Keratinocyte (primary cell): ENCODE measurements at regions not wholly inside any gene's neighbourhood (a gene's known extent, or its start where the extent isn't known, plus 50 kb on each side); places are given as distances from the start of the nearest gene placed in this dataset.

ENCODE experiments used
- EZH2 ChIP-seq: IDR thresholded peaks from one replicate; pipeline ENCODE4 v1.6.1; 2012; ENCODE audit warnings: inconsistent platforms, mild to moderate bottlenecking, low read length, moderate library complexity
- TF ChIP-seq, protein P1 (sequence below), 3 experiments: IDR thresholded peaks in 1 of 3; conservative IDR thresholded peaks in 1 of 3; optimal IDR thresholded peaks in 1 of 3; 2 replicates in 2 of 3; 3 replicates in 1 of 3; pipeline versions ENCODE3 to v1.5.1; 2011; ENCODE audit warnings: low read length in 3 of 3, mild to moderate bottlenecking in 3 of 3, moderate library complexity in 2 of 3, control low read depth in 1 of 3, inconsistent platforms in 1 of 3; ENCODE audit not compliant: insufficient read depth in 2 of 3; ENCODE audit errors: extremely low read depth in 1 of 3

DNA sequence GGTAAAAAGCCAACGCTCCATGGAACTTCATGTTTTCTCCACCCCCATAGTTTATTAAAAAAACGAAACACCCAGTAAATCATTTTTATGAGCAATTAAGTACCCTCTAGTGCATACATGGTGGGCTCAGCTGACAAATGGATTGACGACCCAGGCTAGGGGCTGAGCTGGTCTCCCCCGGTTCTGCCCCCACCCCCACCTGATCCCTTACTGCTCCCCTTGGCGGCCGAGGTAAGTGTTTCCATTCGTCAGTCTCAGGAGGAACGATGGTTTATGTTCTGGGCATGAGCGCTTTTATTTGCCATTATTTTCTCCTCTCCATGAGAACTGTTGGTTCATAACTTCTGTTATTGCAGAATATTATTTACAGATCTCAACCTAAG lies 233.9 kb upstream of the C1orf174 start:
- TF ChIP-seq, protein P1, sequence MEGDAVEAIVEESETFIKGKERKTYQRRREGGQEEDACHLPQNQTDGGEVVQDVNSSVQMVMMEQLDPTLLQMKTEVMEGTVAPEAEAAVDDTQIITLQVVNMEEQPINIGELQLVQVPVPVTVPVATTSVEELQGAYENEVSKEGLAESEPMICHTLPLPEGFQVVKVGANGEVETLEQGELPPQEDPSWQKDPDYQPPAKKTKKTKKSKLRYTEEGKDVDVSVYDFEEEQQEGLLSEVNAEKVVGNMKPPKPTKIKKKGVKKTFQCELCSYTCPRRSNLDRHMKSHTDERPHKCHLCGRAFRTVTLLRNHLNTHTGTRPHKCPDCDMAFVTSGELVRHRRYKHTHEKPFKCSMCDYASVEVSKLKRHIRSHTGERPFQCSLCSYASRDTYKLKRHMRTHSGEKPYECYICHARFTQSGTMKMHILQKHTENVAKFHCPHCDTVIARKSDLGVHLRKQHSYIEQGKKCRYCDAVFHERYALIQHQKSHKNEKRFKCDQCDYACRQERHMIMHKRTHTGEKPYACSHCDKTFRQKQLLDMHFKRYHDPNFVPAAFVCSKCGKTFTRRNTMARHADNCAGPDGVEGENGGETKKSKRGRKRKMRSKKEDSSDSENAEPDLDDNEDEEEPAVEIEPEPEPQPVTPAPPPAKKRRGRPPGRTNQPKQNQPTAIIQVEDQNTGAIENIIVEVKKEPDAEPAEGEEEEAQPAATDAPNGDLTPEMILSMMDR (optimal IDR thresholded peaks at IDR 0.05 in 1 of 3, IDR thresholded peaks at IDR 0.05 in 1 of 3, conservative IDR thresholded peaks at IDR 0.05 in 1 of 3; ENCODE audit: extremely low read depth in 1 of 3, insufficient read depth in 2 of 3, low read length in 3 of 3) = no peak
- TF ChIP-seq EZH2 = no peak
